ENCODE measurements at regions not wholly inside any gene's neighbourhood (a gene's known extent, or its start where the extent isn't known, plus 50 kb on each side); places are given as distances from the start of the nearest gene placed in this dataset.

GRCh38 chr10:101286248-101287046, 57.2 kb upstream of the LBX1 start:
- TF ChIP-seq CTCF (IDR thresholded peaks at IDR 0.05) (no peak), MAX (IDR thresholded peaks at IDR 0.05) (no peak), RCOR1 (IDR thresholded peaks at IDR 0.05; ENCODE audit: low read depth, low read length) (no peak), RAD21 (conservative IDR thresholded peaks at IDR 0.05 in 1 of 2, IDR thresholded peaks at IDR 0.05 in 1 of 2) (no peak), HOXB13 (CRISPR knock-in tag; IDR thresholded peaks at IDR 0.05; ENCODE audit: low read depth) (no peak), RNF2 (IDR thresholded peaks at IDR 0.05; ENCODE audit: borderline replicate concordance, low read depth) (no peak)
